NCI-H345 treated with DMSO at 0.1 percent for 48 hours (cell line): ENCODE measurements at regions not wholly inside any gene's neighbourhood (a gene's known extent, or its start where the extent isn't known, plus 50 kb on each side); places are given as distances from the start of the nearest gene placed in this dataset.
"Not testable (repeated sequence)": the region's sequence is repeated elsewhere in the genome, so short reads cannot be mapped to it uniquely, and the experiment has no call there.

Experiments
- DNase-seq: peaks from one replicate; lab custom pipeline; 2025; ENCODE audit not compliant: unreplicated experiment; lab: John Stamatoyannopoulos, UW

GRCh38 chr5:27821681-27822080 is 783.3 kb upstream of the CDH9 start:
- DNase-seq, result no peak

- DNase-seq, result no peak
Measured at GRCh38 chr5:27818888-27819287, 780.5 kb upstream of the CDH9 start.

- no peak for DNase-seq
Measured at GRCh38 chr5:27814983-27815382, 776.6 kb upstream of the CDH9 start.

- DNase-seq, result no peak
Measured at GRCh38 chr5:27814286-27814685, 775.9 kb upstream of the CDH9 start.

- no peak for DNase-seq
Measured at GRCh38 chr5:27810458-27810857, 772.1 kb upstream of the CDH9 start.

- DNase-seq, result no peak
Measured at GRCh38 chr5:27797220-27797619, 758.8 kb upstream of the CDH9 start.

GRCh38 chr5:27788184-27788583 is 749.8 kb upstream of the CDH9 start:
- DNase-seq, result no peak

GRCh38 chr5:27784317-27784716 is 745.9 kb upstream of the CDH9 start:
- DNase-seq, result no peak

- no peak for DNase-seq
Measured at GRCh38 chr5:27778121-27778520, 739.7 kb upstream of the CDH9 start.

GRCh38 chr5:27773636-27774035 is 735.2 kb upstream of the CDH9 start:
- DNase-seq, result no peak

- DNase-seq, result no peak
Measured at GRCh38 chr5:27773166-27773565, 734.8 kb upstream of the CDH9 start.

GRCh38 chr5:27769748-27770402 is 731.5 kb upstream of the CDH9 start:
- no peak for DNase-seq

GRCh38 chr5:27748847-27749246 is 710.5 kb upstream of the CDH9 start:
- no peak for DNase-seq

GRCh38 chr5:27743383-27743979 is 705.1 kb upstream of the CDH9 start:
- DNase-seq, result not testable (repeated sequence)

- DNase-seq, result no peak
Measured at GRCh38 chr5:27742805-27743204, 704.4 kb upstream of the CDH9 start.

GRCh38 chr5:27734838-27735237 is 696.5 kb upstream of the CDH9 start:
- no peak for DNase-seq

- no peak for DNase-seq
Measured at GRCh38 chr5:27733237-27733636, 694.9 kb upstream of the CDH9 start.

GRCh38 chr5:27727254-27727653 is 688.9 kb upstream of the CDH9 start:
- no peak for DNase-seq

GRCh38 chr5:27722337-27722736 is 684.0 kb upstream of the CDH9 start:
- no peak for DNase-seq

GRCh38 chr5:27708534-27708933 is 670.1 kb upstream of the CDH9 start:
- DNase-seq, result no peak

- DNase-seq, result no peak
Measured at GRCh38 chr5:27706832-27707231, 668.4 kb upstream of the CDH9 start.

- DNase-seq, result no peak
Measured at GRCh38 chr5:27705661-27706060, 667.3 kb upstream of the CDH9 start.
